C4-2B (cell line): ENCODE measurements at regions not wholly inside any gene's neighbourhood (a gene's known extent, or its start where the extent isn't known, plus 50 kb on each side); places are given as distances from the start of the nearest gene placed in this dataset.

Source experiments
- ZFX ChIP-seq: fragments of 450-650 bp; IDR thresholded peaks from 2 replicates; pipeline ENCODE4 v1.6.1; 2017
- TF ChIP-seq, protein P1 (sequence below): fragments of 450-650 bp; conservative IDR thresholded peaks from 2 replicates; pipeline ENCODE4 v1.5.1; 2017; ENCODE audit warnings: mild to moderate bottlenecking

DNA sequence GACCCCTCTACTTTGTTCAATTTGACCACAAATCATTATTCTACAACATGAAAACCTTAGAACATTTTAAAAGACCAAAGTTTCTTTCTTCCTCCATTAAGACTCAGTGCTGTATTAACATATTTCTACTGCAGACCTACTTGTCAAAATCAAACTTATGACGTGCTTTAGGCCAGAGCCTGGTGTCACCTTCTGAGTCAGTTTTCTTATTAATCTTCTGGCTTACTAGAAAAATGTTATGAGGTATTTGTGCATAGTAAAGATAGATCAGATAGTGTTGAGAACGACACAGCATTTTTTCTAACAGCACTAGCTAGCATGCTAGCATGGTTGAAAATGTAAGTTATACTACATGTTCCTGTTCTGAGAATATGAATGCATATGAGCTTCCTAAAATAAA, 333.6 kb upstream of the FAM241A start:
- TF ChIP-seq, protein P1, sequence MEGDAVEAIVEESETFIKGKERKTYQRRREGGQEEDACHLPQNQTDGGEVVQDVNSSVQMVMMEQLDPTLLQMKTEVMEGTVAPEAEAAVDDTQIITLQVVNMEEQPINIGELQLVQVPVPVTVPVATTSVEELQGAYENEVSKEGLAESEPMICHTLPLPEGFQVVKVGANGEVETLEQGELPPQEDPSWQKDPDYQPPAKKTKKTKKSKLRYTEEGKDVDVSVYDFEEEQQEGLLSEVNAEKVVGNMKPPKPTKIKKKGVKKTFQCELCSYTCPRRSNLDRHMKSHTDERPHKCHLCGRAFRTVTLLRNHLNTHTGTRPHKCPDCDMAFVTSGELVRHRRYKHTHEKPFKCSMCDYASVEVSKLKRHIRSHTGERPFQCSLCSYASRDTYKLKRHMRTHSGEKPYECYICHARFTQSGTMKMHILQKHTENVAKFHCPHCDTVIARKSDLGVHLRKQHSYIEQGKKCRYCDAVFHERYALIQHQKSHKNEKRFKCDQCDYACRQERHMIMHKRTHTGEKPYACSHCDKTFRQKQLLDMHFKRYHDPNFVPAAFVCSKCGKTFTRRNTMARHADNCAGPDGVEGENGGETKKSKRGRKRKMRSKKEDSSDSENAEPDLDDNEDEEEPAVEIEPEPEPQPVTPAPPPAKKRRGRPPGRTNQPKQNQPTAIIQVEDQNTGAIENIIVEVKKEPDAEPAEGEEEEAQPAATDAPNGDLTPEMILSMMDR = no peak
- no peak for TF ChIP-seq ZFX
